Stimulated activated CD4-positive, alpha-beta T cell treated with anti-CD3 and anti-CD28 coated beads, Interleukin-2, amount 100 ng/mL, for 24 hours (primary cell): ENCODE measurements at regions not wholly inside any gene's neighbourhood (a gene's known extent, or its start where the extent isn't known, plus 50 kb on each side); places are given as distances from the start of the nearest gene placed in this dataset.
"Not testable (repeated sequence)": the region's sequence is repeated elsewhere in the genome, so short reads cannot be mapped to it uniquely, and the experiment has no call there.

Experiments
- DNase-seq, 2 donors: peaks; one replicate each; pipeline ENCODE4 v3.0.0-alpha.2; 2020

GRCh38 chr15:92827991-92828390, 72.1 kb upstream of the CHD2 start:
- not testable (repeated sequence) for DNase-seq

- DNase-seq: no peak
These were observed 70.2 kb upstream of the CHD2 start for GRCh38 chr15:92829875-92830274.

- DNase-seq: no peak
These were observed 68.8 kb upstream of the CHD2 start for GRCh38 chr15:92831336-92831654.

- peak; percentile 84 to 87 for DNase-seq
These were observed 68.3 kb upstream of the CHD2 start for GRCh38 chr15:92831655-92832328.

GRCh38 chr15:92833106-92833433, 67.1 kb upstream of the CHD2 start:
- no peak for DNase-seq

- DNase-seq: no peak
These were observed 66.4 kb upstream of the CHD2 start for GRCh38 chr15:92833493-92834271.

- no peak for DNase-seq
These were observed 60.4 kb upstream of the CHD2 start for GRCh38 chr15:92839696-92840095.

GRCh38 chr15:92840149-92840548, 60.0 kb upstream of the CHD2 start:
- no peak for DNase-seq

- no peak for DNase-seq
These were observed 56.8 kb upstream of the CHD2 start for GRCh38 chr15:92843326-92843725.

- DNase-seq: no peak
These were observed 56.3 kb upstream of the CHD2 start for GRCh38 chr15:92843814-92844213.

- DNase-seq: no peak
These were observed 55.0 kb upstream of the CHD2 start for GRCh38 chr15:92845126-92845508.

GRCh38 chr15:92846741-92847140, 53.4 kb upstream of the CHD2 start:
- no peak for DNase-seq

- no peak for DNase-seq
These were observed 52.3 kb upstream of the CHD2 start for GRCh38 chr15:92847841-92848240.

GRCh38 chr15:92848464-92848851, 51.7 kb upstream of the CHD2 start:
- no peak for DNase-seq

GRCh38 chr15:92848852-92849598, 51.1 kb upstream of the CHD2 start:
- peak in 1 of 2 donors; percentile 40 for DNase-seq

GRCh38 chr15:92850218-92850617, 49.9 kb upstream of the CHD2 start:
- not testable (repeated sequence) for DNase-seq
